ENCODE measurements at regions not wholly inside any gene's neighbourhood (a gene's known extent, or its start where the extent isn't known, plus 50 kb on each side); places are given as distances from the start of the nearest gene placed in this dataset.

- TF ChIP-seq POLR2A (IDR thresholded peaks at IDR 0.05) (no peak), CTCF (IDR thresholded peaks at IDR 0.05) (no peak)
- ATAC-seq: no peak
- no peaks in the 10 kb centered on the region for H3K27me3 ChIP-seq
- intact Hi-C loops (cut with DNase I): no loop called here
- peaks cover 0 to 16% (median 0%) of the 10 kb centered on the region in 12 donors for H3K9me3 ChIP-seq
- H3K4me3 ChIP-seq: no peak overlapping the region
- H3K27ac ChIP-seq: no peak overlapping the region
- 72 to 79% (median 75%) methylated on average over 1 of the region's 1 CpG for WGBS, 4 donors
- no peaks in the 10 kb centered on the region for H3K4me1 ChIP-seq
- no peaks in the 10 kb centered on the region for H3K36me3 ChIP-seq
- no peak for DNase-seq
Measured at GRCh38 chr9:115680231-115680630, 473.4 kb upstream of the PAPPA start.

GRCh38 chr9:115681585-115681984 is 472.0 kb upstream of the PAPPA start:
- Histone ChIP-seq H3K36me3 (no peaks in the 10 kb centered on the region), H3K4me3 (no peak overlapping the region), H3K27ac (no peak overlapping the region), H3K9me3 (peaks cover 0 to 16% (median 0%) of the 10 kb centered on the region in 12 donors), H3K4me1 (no peaks in the 10 kb centered on the region), H3K27me3 (no peaks in the 10 kb centered on the region)
- WGBS, 4 donors: 62 to 73% (median 70%) methylated on average over 3 of the region's 3 CpGs
- intact Hi-C loops (cut with DNase I): no loop called here
- ATAC-seq (peak in 1 of 4 donors; percentile 71), DNase-seq (no peak)
- TF ChIP-seq POLR2A (IDR thresholded peaks at IDR 0.05): no peak
- TF ChIP-seq CTCF (IDR thresholded peaks at IDR 0.05): no peak

- Histone ChIP-seq H3K4me3 (no peak overlapping the region), H3K4me1 (no peaks in the 10 kb centered on the region), H3K27me3 (no peaks in the 10 kb centered on the region), H3K27ac (no peak overlapping the region), H3K36me3 (no peaks in the 10 kb centered on the region), H3K9me3 (peaks cover 0 to 16% (median 0%) of the 10 kb centered on the region in 12 donors)
- 75 to 89% (median 77%) methylated on average over 1 of the region's 1 CpG for WGBS, 4 donors
- ATAC-seq: no peak
- DNase-seq: no peak
- no peak for TF ChIP-seq CTCF (IDR thresholded peaks at IDR 0.05)
- intact Hi-C loops (cut with DNase I): no loop called here
Measured at GRCh38 chr9:115686069-115686468, 467.5 kb upstream of the PAPPA start.

GRCh38 chr9:115687356-115687755 is 466.2 kb upstream of the PAPPA start:
- no peak overlapping the region for H3K4me3 ChIP-seq
- DNase-seq (no peak), ATAC-seq (no peak)
- no peaks in the 10 kb centered on the region for H3K4me1 ChIP-seq
- no peaks in the 10 kb centered on the region for H3K36me3 ChIP-seq
- no peak for TF ChIP-seq CTCF (IDR thresholded peaks at IDR 0.05)
- TF ChIP-seq POLR2A (IDR thresholded peaks at IDR 0.05): no peak
- H3K27ac ChIP-seq: no peak overlapping the region
- 75 to 82% (median 79%) methylated on average over 3 of the region's 3 CpGs for WGBS, 4 donors
- no peaks in the 10 kb centered on the region for H3K27me3 ChIP-seq
- intact Hi-C loops (cut with DNase I): no loop called here
- H3K9me3 ChIP-seq: peaks cover 0 to 16% (median 0%) of the 10 kb centered on the region in 12 donors
